ENCODE measurements at regions not wholly inside any gene's neighbourhood (a gene's known extent, or its start where the extent isn't known, plus 50 kb on each side); places are given as distances from the start of the nearest gene placed in this dataset.
A peak's percentile ranks its signal among the peaks of the same experiment; 100 is the strongest.
"Not testable (repeated sequence)": the region's sequence is repeated elsewhere in the genome, so short reads cannot be mapped to it uniquely, and the experiment has no call there.

DNA sequence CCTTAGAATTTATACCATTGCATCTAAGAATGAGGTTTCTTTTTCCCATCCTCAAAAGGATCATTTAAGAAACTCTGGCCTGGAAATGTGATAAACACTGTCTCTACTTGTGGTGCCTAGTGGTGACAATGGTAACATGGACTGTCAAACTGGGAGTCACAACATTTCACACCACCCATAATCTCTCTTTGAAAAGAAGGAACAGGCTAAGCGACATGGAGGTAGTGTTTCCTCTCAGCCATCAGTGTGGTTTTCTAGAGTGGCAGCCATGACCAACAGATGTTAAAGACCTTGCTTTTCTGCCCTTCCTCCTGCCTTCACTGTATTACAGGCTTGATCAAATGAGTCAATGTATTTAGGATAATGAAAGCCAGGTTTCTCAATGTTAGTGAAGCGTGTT, 283.1 kb upstream of the STAC start:
- DNase-seq, result no peak

DNA sequence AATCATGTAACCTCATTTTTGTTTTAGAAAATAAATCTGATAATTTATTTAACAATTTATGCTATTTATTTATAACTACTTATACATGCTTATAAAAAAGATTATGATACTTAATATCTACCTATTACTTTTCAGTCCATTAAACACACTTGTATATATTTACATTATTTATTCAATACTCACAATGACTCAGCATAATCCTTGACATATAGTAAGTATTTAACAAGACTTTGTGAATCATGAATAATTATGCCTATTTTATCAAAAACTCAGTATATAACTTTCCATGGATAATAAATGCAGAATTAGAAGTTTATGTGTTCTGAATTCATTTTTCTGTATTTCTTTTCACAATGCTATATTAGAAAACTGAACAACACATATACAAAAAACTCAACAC, 266.0 kb upstream of the STAC start:
- DNase-seq, result no peak

DNA sequence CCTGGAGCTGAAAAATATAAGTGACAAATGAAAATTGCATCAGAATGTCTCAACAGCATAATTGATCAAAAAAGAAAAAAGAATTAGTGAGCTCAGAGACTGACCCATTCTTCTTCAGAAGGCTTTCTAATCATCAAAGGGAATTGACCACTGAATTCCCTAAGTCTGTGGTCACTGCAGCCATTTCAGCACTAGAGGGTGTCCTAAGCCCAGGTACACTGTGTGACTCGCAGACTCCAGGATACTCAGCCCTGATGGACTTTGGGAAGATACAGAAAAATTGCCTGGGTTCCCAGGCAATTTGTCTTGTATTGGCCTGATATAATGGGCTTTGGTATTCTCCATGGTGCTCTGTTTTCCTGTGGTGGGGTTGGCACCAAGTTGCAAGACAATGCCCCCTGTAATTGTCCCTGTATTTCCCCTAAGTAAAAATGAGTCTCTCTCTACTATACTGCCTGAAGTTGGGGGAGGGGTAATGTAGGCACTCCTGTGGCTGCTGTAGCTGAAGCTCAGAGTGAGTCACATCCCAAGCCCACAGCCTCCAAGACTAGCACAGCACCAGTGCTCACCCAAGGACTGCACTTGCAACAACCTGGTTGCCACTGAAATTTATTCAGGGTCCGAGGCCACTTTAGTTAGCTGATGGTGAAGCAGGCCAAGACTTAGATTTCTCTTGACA, 256.0 kb upstream of the STAC start:
- peak; percentile 42 for DNase-seq

DNA sequence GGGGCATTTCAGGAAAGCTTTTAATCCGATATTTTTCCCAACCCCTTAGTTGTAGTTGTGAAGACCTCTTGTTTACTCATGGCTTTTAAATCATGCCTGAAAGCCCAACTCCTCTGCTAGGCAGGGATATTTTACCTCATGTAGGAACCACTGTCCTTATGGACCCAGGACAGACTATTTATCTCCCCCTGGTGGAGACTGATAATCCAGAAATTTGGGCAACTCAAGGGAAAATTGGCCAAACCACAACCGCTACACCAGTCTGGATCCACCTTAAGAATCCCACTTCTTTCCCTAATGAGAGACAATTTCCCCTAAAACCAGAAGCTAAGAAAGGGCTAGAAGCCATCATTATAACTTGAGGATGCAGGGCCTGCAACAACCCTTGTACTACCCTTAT, 248.1 kb upstream of the STAC start:
- no peak for DNase-seq

DNA sequence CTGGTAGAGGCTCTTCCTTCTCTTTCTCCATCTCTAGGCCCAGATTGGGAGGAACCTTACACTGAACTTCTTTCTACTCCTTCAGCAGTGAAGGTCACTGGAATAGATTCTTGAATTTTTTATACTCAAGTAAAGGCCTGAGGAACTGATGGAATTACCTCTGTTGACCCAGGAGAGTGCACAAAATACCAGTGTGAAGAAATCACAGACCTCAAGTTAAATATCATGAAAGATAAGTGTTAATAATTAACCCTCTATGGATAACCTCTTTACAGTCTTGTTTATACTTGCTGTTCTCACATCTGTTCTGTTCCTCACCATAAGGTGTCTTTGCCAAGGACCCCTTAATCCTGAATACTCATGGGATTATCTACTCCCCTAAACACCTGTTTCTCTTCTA, 244.4 kb upstream of the STAC start:
- no peak for DNase-seq

DNA sequence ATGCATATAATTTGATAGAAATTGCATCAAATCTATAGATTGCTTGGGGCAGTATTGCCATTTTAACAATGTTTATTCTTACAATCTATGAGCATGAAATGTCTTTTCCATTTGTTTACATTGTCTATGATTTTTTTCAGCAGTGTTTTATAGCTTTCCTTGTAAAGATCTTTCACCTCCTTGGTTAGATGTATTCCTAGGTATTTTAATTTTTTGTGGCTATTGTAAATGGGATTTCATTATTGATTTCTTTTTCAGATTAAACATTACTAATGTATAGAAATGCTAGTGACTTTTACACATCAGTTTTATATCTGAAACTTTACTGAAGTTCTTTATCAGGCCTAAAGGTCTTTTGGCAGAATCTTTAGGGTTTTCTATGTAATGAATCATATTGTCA, 237.6 kb upstream of the STAC start:
- no peak for DNase-seq

DNA sequence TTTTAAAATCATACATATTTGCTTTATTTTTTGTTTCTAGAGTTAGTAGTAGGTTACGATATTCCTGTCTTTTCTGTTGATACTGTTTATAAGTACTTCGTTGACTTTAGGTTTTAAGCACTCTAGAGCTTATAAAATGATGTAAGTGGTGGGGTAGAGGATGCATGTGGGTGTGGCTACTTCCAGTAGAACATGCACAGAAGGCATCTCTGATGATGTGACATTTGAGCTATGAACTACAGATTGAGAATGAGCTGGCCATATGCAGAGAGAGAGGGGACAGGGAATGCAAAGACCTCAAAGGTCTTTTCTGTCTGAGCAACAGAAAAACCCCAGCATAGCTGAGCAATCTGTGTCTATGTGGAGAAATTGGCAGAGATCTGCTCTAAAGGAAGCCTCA, 233.9 kb upstream of the STAC start:
- DNase-seq, result no peak

DNA sequence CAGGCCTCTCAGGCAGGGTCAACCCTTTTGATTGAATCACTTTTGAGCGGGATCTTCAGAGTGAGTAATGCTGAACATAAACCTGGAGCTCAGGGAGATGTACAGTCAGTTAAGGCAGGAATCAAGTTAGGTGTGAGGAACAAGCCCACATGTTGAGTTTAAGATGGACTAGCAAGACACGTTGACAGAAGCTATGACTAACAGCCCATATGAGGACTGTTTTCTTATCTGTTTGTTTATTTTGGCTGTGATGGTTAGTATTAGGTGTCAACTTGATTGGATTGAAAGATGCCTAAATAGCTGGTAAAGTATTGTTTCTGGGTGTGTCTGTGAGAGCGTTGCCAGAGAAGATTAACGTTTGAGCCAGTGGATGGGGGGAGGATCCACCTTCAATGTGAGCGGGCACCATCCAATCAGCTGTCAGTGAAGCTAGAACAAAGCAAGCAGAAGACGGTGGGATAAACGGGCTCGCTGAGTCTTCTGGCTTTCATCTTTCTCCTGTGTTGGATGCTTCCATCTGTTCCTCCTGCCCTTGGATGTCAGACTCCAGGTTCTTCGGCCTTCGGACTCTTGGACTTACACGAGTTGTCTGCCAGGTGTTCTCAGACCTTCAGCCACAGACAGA, 232.3 kb upstream of the STAC start:
- no peak for DNase-seq

DNA sequence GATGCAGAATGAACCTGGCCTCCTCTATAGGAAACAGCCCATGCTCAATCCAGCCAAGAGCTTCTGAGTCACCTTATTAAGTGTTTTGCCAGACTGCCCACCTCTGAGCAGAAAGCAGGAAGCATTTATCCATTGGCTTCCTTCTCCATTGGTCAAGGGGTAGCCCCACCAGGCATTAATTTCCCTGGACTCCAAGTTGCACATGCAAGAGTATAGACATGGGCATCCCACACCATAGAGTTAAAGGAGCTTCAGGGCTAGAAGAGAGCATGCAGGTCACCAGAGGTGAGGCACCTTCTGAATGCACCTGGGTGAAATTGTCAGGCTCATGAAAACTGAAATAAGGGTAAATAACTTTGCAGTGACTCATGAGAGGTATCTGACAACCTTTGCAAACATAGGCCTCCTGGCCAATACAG, 230.8 kb upstream of the STAC start:
- DNase-seq, result no peak

DNA sequence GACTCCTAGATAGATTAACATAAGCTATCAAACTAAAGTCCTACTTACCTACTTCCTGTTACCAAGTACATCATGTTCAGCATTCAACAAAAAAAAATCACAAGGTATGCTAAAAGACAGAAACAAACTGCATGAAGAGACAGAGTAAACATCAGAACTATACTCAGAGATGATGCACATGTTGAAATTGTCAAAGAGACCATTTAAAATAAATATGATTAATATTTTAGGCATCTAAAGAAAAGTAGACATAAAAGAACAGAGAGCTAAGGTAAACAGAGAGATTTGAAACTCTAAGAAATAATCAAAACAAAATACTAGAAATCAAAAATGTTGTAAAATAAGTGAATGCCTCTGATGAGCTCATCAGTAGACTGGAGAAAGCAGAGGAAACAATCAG, 224.8 kb upstream of the STAC start:
- DNase-seq, result no peak

DNA sequence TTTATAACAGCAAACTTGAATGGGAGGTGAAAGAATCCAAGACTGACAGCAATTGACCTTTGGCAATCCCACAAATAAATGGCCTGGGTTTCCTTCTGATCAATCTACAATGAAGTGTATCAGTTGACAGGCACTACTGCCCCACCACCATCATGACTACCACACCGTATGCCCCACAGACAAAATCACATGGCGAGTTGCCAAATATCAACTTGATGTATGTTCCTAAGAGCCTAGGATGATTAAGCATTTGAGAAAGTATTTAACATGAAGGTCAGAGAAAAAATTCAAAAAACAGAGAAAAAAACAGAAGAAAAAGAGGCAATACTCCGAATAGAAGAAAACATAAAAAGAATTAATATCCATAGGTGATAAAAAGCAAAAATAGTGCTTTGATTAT, 215.9 kb upstream of the STAC start:
- DNase-seq, result peak; percentile 6

DNA sequence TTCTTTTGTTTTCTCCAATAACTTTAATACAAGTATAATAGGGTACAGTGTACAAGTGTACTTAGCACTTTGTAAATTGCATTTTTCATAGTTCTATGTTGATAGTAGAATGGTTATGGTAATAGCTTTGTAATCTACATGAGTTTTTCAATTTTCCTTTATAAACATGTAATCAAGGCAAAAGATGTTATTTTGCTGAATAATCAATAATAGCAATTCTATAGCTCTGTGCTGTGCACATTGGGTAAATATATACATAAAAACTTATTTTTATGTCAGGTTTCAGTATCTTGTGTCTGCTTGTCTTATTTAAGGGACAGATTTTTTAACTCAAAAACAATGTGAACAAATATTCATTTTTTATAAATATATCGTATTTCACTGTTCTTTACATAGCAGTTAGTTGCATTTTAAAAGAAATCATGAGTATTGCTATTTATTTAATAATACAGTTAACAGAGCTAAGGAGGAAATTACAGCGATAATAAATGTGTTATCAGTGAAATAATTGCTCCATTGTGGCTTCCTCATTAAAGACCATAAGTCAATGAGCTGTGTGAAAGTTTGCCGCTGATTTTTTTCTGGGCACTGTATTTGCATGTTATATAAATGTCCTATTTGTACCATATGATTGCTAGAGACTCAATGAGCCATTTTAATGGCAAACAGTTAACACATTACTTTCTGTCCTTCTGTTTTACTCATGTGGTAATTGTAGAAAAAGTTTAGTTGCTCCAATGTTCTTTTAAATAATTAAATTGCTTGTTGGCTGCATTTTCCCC, 214.6 kb upstream of the STAC start:
- no peak for DNase-seq

DNA sequence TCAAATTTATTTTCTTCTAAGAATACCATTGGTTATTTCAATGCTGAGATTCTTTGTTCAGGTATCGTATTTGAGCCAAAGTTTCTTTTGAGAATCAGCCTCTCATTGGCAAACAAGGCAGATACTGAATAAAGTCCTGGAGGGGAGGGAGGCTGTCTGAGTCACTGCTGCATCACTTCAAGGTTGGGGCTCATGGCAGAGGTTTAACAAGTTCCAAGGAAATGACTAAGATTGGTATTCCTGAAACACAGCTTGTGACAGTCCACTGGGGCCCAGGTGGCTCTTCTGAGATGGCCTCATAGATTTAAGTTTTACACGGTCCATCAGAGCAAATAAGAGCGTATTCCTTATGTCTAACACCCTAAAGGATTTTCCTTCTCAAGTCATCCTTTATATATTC, 213.8 kb upstream of the STAC start:
- no peak for DNase-seq

DNA sequence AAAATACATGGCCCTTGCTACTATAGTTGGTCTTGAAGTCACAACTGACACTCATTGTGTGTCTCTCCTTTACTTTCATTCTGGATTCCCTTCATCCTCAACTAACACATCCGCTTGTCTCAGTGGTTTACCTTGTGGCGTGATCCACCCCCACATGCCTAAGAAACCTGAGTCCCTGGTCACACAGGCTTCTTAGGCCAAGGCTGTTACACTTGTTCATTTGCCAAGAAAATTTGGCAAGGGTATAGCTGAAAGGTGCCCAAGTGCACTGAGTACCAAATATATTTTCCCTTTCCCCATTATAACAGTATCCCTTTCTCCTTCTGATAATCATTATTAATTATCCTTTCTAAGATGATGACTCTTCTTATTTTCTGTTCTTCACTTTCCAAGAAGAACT, 207.6 kb upstream of the STAC start:
- no peak for DNase-seq

DNA sequence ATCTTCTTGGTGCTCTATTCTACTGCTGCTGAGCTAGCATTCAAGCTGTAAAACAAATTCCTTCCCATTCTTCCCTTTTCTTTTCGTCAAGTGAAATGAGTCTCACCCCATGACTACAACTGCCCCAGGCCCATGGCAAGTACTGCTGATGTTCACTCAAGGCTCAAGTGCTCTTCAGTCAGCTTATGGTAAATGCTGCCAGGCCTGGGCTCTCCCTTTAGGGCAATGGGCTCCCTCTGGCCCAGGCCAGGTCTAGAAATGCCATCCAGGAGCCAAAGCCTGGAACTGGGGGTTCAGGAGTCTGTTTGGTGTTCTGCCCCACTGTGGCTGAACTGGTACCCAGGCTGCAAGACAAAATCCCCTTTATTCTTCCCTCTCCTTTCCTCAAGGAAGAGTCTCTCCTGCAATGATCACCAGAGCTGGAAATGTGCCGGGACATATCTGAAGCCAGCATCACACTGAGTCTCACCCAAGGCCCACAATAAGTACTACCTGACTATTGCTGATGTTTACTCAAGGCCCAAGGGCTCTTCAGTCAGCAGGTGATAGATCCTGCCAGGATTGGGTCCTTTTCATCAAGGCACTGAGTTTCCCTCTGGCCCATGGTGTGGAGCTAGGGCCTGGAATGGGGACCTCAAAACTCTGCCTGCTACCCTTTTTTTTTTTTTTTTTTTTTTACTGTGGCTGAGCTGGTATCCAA, 205.0 kb upstream of the STAC start:
- DNase-seq, result no peak

DNA sequence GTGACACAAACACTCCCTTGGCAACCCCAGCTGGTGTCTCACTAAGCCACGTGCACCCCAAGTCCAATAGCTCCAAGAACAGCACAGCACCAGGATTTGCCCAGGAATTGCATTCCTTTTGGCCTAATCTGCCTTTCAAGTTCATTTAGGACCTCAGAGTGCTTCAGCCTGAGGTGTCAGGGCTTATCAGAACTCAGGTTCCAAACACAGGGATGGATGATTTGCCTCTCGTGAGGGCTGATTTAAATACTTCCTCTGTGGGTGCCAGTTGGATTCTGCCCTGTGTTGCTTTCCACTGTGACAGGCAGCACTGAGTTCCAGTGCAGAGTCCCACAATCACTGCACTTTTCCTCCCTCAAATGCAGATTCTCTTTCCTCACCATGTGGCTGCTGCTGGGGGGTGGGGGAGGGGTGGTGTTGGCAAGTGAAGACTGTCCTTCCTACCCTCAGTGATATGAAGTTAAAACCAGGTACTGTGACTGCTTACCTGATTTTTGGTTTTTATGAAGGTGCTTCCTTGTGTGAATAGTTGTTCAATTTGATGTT, 204.3 kb upstream of the STAC start:
- no peak for DNase-seq

DNA sequence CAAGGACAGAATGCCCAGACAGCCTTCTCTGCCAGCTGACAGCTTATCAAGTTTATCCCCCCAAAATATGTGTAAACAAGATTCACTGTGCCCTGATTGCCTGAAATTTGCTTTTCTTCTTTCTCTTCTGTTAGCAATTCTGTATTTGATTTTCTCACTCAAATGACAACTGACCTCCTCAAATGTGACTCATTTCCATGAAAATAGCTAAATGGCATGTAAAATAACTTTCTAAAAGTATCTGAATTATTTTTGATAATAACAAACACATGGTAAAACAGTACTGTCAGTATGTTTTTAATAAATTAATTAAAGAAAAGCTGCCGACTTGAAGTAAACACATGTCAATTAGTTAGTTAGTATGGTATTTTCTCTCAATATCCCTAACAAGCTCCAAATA, 202.3 kb upstream of the STAC start:
- DNase-seq, result no peak

DNA sequence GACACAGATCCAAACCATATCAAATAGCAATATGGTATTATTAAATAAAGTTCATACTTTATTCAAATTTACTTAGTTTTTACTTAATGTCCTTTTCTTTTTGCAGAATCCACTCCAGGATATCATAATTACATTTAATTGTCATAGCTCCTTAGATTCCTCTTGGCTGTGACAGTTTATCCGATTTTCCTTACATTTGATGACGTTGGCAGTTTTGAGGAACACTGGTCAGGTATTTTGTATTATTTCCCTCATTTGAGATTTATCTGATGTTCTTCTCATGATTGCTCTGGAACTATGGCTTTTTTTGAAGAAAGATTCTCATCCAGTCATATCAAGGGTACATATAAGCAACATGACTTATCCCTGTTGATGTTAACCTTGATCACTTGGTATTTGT, 198.3 kb upstream of the STAC start:
- no peak for DNase-seq

DNA sequence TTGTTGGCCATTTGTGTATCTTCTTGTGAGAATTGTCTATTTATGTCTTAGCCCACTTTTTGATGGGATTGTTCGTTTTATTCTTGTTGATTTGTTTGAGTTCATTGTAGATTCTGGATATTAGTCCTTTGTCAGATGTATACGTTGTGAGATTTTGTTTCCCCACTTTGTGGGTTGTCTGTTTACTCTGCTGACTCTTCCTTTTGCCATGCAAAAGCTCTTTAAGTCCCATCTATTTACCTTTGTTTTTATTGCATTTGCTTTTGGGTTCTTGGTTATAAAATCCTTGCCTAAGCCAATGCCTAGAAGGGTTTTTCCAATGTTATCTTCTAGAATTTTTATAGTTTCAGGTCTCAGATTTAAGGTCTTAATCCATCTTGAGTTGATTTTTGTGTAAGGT, 193.1 kb upstream of the STAC start:
- not testable (repeated sequence) for DNase-seq

DNA sequence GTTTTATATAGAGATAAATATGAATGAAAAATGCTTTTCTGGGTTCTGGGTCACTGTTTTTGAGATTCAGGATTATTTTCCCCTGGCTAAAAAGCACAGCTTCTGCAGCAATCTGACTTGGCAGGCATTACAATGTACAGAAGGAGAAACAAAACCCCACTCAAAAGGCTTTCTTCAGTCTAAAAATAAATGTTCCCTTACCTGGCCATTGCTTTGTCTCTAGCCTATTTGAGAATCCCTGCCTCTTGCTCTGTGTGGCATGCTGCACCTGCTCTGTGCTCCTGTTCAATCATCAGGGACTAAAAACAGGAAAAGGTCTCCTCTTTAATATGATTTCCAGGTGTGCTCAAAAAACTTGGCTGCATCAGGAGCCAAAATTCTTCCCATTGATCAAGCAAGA, 187.4 kb upstream of the STAC start:
- DNase-seq, result no peak

DNA sequence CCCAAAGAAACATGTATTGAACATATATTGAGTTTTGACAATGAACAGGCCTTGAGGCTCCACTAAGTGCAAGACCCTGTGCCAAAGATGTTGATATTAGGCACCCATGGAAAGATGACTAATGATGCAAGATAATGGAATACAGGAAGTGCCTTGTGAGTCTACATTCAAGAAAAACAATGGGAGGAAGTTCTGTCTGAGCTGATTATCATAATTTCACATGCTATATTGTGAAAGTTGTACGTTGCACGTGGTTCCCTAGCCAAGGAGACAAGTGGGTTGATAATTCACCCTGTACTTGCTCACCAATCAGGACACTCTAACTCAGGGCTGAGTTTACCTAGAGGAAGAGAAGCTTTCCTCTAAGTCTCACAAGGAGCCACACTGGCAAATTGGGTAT, 186.9 kb upstream of the STAC start:
- peak; percentile 29 for DNase-seq

DNA sequence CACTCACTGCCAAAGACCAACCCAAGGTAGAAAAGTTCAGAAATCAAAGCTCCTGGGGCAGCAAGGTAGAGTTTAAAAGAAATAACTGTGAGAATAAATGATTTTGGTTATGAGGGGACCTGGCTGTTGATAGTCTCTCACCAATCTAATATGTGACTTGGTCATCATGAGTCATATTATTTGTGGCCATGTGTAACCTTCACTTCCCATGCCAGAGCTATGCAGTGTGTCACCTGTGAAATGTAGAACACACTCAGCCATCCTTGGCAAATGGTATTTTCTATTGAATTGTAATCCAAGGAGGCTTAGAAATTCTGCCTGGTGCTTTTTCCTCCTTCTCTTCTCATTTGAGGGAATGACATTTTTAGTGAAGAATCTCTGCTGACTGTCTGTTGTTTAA, 184.2 kb upstream of the STAC start:
- DNase-seq, result no peak

DNA sequence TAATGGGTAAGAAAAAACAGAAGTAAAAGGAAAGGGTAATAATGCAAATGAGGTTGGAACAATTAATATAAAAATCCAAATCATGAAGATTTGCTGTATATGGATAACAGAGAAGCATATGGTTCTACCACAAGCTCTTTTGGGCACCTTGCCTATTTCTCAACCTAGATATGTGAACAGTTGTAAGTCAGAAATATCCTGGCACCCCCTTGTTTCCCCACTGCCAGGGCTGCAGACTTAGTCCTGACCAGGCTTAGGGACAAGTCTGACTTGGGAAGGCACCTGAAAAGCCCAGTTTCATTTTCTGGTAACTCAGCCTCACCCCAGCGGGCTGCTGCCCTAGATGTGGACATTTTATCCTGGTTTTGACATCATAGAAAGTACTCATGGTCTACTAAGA, 183.2 kb upstream of the STAC start:
- DNase-seq, result no peak

DNA sequence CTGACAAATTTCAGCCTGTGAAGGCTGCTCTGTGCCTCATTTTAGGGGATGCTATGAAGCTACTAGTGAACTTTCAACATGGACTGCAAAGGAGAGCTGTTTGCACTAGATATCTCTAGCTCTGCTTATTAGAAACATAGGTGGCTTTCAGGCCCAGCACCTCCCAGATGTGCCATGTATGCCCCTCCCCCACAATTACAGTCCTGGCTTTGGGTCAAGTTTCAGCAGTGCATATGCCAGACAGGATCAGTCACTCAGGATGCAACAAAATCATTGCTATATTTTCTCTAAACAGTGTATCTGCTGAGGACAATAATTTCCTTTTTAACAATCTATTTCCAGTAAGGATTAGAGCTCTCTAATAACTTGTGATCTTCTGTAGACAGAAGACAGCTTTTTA, 178.8 kb upstream of the STAC start:
- no peak for DNase-seq
